Stimulated activated CD4-positive, alpha-beta T cell treated with anti-CD3 and anti-CD28 coated beads, Interleukin-1b, Interleukin-23, amount 100 ng/mL, for 24 hours (primary cell): ENCODE measurements at regions not wholly inside any gene's neighbourhood (a gene's known extent, or its start where the extent isn't known, plus 50 kb on each side); places are given as distances from the start of the nearest gene placed in this dataset.
"Not testable (repeated sequence)": the region's sequence is repeated elsewhere in the genome, so short reads cannot be mapped to it uniquely, and the experiment has no call there.

Experiments used
- DNase-seq, 4 experiments: peaks; one replicate each; pipeline ENCODE4 v3.0.0-alpha.2; 2020; ENCODE audit warnings: low read depth in 4 of 4, low spot score in 1 of 4

- not testable (repeated sequence) for DNase-seq
Measured at GRCh38 chr15:20292422-20293005, 249.1 kb downstream of the GOLGA6L6 start.

- not testable (repeated sequence) for DNase-seq
Measured at GRCh38 chr15:20291616-20292015, 250.0 kb downstream of the GOLGA6L6 start.

GRCh38 chr15:20290606-20291005 lies 251.0 kb downstream of the GOLGA6L6 start:
- not testable (repeated sequence) for DNase-seq

GRCh38 chr15:20289538-20290103 lies 252.0 kb downstream of the GOLGA6L6 start:
- not testable (repeated sequence) for DNase-seq

GRCh38 chr15:20288800-20289537 lies 252.6 kb downstream of the GOLGA6L6 start:
- not testable (repeated sequence) for DNase-seq

GRCh38 chr15:20286559-20286958 lies 255.0 kb downstream of the GOLGA6L6 start:
- DNase-seq: not testable (repeated sequence)

- not testable (repeated sequence) for DNase-seq
Measured at GRCh38 chr15:20285696-20286300, 255.8 kb downstream of the GOLGA6L6 start.

- not testable (repeated sequence) for DNase-seq
Measured at GRCh38 chr15:20284891-20285535, 256.6 kb downstream of the GOLGA6L6 start.

GRCh38 chr15:20283651-20284050 lies 257.9 kb downstream of the GOLGA6L6 start:
- not testable (repeated sequence) for DNase-seq

GRCh38 chr15:20282491-20282943 lies 259.1 kb downstream of the GOLGA6L6 start:
- DNase-seq: not testable (repeated sequence)

- not testable (repeated sequence) for DNase-seq
Measured at GRCh38 chr15:20281567-20282275, 259.9 kb downstream of the GOLGA6L6 start.

GRCh38 chr15:20280933-20281463 lies 260.6 kb downstream of the GOLGA6L6 start:
- no peak for DNase-seq

- not testable (repeated sequence) for DNase-seq
Measured at GRCh38 chr15:20280141-20280932, 261.3 kb downstream of the GOLGA6L6 start.

GRCh38 chr15:20279056-20279455 lies 262.5 kb downstream of the GOLGA6L6 start:
- DNase-seq: not testable (repeated sequence)

- DNase-seq: not testable (repeated sequence)
Measured at GRCh38 chr15:20278376-20278775, 263.2 kb downstream of the GOLGA6L6 start.

- not testable (repeated sequence) for DNase-seq
Measured at GRCh38 chr15:20277451-20277850, 264.1 kb downstream of the GOLGA6L6 start.

- not testable (repeated sequence) for DNase-seq
Measured at GRCh38 chr15:20276312-20277114, 265.1 kb downstream of the GOLGA6L6 start.

- DNase-seq: not testable (repeated sequence)
Measured at GRCh38 chr15:20275373-20275967, 266.1 kb downstream of the GOLGA6L6 start.
